HEK293T (cell line): ENCODE measurements at regions not wholly inside any gene's neighbourhood (a gene's known extent, or its start where the extent isn't known, plus 50 kb on each side); places are given as distances from the start of the nearest gene placed in this dataset.

ENCODE experiments used
- CTCF ChIA-PET: fragments of 350-600 bp; formaldehyde crosslinking; extraction: SDS; loops from one replicate; lab custom pipeline; 2021; ENCODE audit warnings: antibody characterized with exemption, inconsistent platforms; lab: Yijun Ruan, JAX
- POLR2A ChIA-PET: fragments of 350-600 bp; formaldehyde crosslinking; extraction: SDS; loops from one replicate; lab custom pipeline; 2020; ENCODE audit warnings: antibody characterized with exemption, inconsistent platforms; lab: Yijun Ruan, JAX
- DNase-seq: peaks from one replicate; pipeline ENCODE4 v3.0.0; 2012; ENCODE audit warnings: mixed read lengths; ENCODE audit errors: extremely low spot score
- ARNT ChIP-seq: fragments of 450-650 bp; IDR thresholded peaks from 2 replicates; pipeline ENCODE4 v1.6.1; 2017; ENCODE audit warnings: mild to moderate bottlenecking
- BHLHE40 ChIP-seq: fragments of 450-650 bp; IDR thresholded peaks from 2 replicates; pipeline ENCODE4 v1.6.1; 2016; ENCODE audit warnings: mild to moderate bottlenecking, moderate library complexity, borderline replicate concordance
- CTBP1 ChIP-seq: fragments of 450-650 bp; IDR thresholded peaks from 2 replicates; pipeline ENCODE4 v1.6.1; 2016; ENCODE audit warnings: borderline replicate concordance
- ELF4 ChIP-seq: fragments of 450-650 bp; IDR thresholded peaks from 2 replicates; pipeline ENCODE4 v1.6.1; 2017; ENCODE audit warnings: antibody characterized with exemption
- FOXA1 ChIP-seq: fragments of 450-650 bp; IDR thresholded peaks from 2 replicates; pipeline ENCODE4 v1.6.1; 2016; ENCODE audit warnings: mild to moderate bottlenecking
- FOXK2 ChIP-seq: fragments of 450-650 bp; IDR thresholded peaks from 2 replicates; pipeline ENCODE4 v1.6.1; 2016; ENCODE audit warnings: mild to moderate bottlenecking
- FOXM1 ChIP-seq: fragments of 450-650 bp; IDR thresholded peaks from 2 replicates; pipeline ENCODE4 v1.6.1; 2017; ENCODE audit warnings: mild to moderate bottlenecking, borderline replicate concordance
- HDGF ChIP-seq: fragments of 450-650 bp; IDR thresholded peaks from 2 replicates; pipeline ENCODE4 v1.6.1; 2017; ENCODE audit warnings: antibody characterized with exemption, borderline replicate concordance
- L3MBTL2 ChIP-seq: fragments of 450-650 bp; conservative IDR thresholded peaks from 2 replicates; pipeline ENCODE4 v1.6.1; 2016; ENCODE audit warnings: mild to moderate bottlenecking
- LEF1 ChIP-seq: fragments of 450-650 bp; IDR thresholded peaks from 2 replicates; pipeline ENCODE4 v1.6.1; 2017; ENCODE audit warnings: mild to moderate bottlenecking, borderline replicate concordance
- NFRKB ChIP-seq: fragments of 450-650 bp; IDR thresholded peaks from 2 replicates; pipeline ENCODE4 v1.6.1; 2016; ENCODE audit warnings: mild to moderate bottlenecking, moderate library complexity
- SP1 ChIP-seq: fragments of 450-650 bp; IDR thresholded peaks from 2 replicates; pipeline ENCODE4 v1.6.1; 2017
- SUZ12 ChIP-seq: fragments of 450-650 bp; IDR thresholded peaks from 2 replicates; pipeline ENCODE4 v1.6.1; 2016; ENCODE audit warnings: mild to moderate bottlenecking
- TARDBP ChIP-seq: fragments of 450-650 bp; IDR thresholded peaks from 2 replicates; pipeline ENCODE4 v1.6.1; 2016
- ZNF384 ChIP-seq: fragments of 450-650 bp; IDR thresholded peaks from 2 replicates; pipeline ENCODE4 v1.6.1; 2016
- TF ChIP-seq, protein P1 (sequence below): fragments of 450-650 bp; IDR thresholded peaks from 2 replicates; pipeline ENCODE4 v1.6.1; 2016

DNA sequence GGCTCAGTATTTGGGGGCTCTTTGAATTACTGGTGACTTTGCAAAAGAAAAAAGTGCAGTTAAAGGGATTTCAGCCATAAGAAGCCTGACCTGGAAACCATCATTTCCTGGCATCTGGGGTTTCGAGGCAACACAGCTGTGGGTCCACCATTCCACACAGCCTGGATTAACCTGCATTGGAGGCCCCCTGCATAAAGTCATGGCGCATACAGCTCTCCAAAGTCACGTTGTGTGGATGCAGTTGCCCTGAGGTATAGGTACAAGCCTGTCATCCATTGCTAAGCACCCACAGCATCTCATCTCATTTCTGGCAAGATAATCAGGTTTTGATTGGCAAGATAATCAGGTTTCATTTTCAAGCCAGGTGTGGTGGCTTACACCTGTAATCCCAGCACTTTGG is 54.5 kb upstream of the TAGAP start:
- ChIA-PET CTCF (no interaction called here), POLR2A (no interaction called here)
- DNase-seq: no peak
- TF ChIP-seq FOXA1: no peak
- TF ChIP-seq HDGF: no peak
- no peak for TF ChIP-seq SP1
- no peak for TF ChIP-seq SUZ12
- no peak for TF ChIP-seq FOXM1
- no peak for TF ChIP-seq LEF1
- TF ChIP-seq TARDBP: no peak
- no peak for TF ChIP-seq BHLHE40
- TF ChIP-seq L3MBTL2: no peak
- TF ChIP-seq ZNF384: no peak

- no peak for TF ChIP-seq SUZ12
- TF ChIP-seq ELF4: no peak
- TF ChIP-seq BHLHE40: no peak
- no peak for TF ChIP-seq ARNT
- no peak for TF ChIP-seq FOXM1
- no peak for TF ChIP-seq LEF1
- no peak for TF ChIP-seq HDGF
- no peak for TF ChIP-seq FOXA1
- TF ChIP-seq ZNF384: no peak
- TF ChIP-seq L3MBTL2: no peak
- TF ChIP-seq, protein P1, sequence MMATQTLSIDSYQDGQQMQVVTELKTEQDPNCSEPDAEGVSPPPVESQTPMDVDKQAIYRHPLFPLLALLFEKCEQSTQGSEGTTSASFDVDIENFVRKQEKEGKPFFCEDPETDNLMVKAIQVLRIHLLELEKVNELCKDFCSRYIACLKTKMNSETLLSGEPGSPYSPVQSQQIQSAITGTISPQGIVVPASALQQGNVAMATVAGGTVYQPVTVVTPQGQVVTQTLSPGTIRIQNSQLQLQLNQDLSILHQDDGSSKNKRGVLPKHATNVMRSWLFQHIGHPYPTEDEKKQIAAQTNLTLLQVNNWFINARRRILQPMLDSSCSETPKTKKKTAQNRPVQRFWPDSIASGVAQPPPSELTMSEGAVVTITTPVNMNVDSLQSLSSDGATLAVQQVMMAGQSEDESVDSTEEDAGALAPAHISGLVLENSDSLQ: no peak
- no peak for TF ChIP-seq SP1
- no peak for TF ChIP-seq NFRKB
- no peak for TF ChIP-seq TARDBP
- no peak for TF ChIP-seq FOXK2
- TF ChIP-seq CTBP1: no peak
- POLR2A ChIA-PET: interaction anchor here (0.9 kb wide), 1 partner anchor 98 kb away, joined by 3 read pairs; no protein-coding TSS in a partner anchor
- no peak for DNase-seq
- CTCF ChIA-PET: no interaction called here
Observed at GRCh38 chr6:159098636-159099106, 53.9 kb upstream of the TAGAP start.

DNA sequence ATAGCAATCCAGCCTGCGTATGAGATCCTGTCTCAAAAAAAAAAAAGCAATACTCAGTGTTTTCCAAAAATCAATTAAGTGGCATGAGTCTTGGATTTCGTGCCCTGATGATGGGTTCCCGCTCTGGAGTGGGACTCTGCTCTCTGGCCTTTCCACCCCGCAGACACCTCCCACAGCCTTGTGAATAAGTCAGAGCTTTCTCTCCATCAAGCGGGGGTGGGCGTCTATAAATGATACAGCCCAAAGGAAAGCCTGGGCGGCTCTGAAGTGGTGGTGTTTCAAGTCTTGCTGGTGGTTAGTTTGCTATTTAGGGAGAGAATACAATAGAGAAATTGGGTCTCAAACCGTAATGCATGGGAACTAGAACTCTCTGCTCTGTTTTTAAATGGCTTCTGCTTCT is 52.5 kb upstream of the TAGAP start:
- CTCF ChIA-PET: no interaction called here

DNA sequence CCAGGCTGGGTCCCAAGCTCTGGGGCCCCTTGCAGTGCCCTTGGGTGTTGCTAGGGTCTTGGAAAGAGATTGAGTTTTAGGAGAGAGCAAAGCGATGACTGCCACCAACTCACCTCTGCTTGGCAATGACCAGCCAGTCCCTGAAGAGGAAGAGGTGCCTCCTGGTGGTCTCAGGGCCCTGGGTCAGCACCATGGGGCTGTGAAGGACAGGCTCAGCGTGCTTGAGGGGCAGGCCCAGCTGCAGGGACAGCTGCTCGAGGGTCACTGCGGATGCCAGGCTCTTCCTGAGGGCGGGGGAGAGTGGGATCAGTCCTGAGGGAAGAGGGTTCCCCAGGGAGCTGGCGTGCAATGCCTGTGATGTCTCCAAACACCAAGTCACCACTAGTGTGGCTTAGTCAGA is 50.8 kb upstream of the TAGAP start:
- DNase-seq: no peak
- POLR2A ChIA-PET: no interaction called here
- TF ChIP-seq FOXK2: no peak
- TF ChIP-seq TARDBP: no peak
- TF ChIP-seq SUZ12: no peak
- no peak for TF ChIP-seq BHLHE40
- no peak for TF ChIP-seq NFRKB
- TF ChIP-seq ELF4: no peak
- TF ChIP-seq LEF1: no peak
- no peak for TF ChIP-seq ZNF384
- TF ChIP-seq SP1: no peak
- TF ChIP-seq CTBP1: no peak
- no peak for TF ChIP-seq FOXA1
- CTCF ChIA-PET: interaction anchor here (1.0 kb wide), 1 partner anchor 39 kb away, joined by 3 read pairs; no protein-coding TSS in a partner anchor

More for the DNA sequence above, 52.5 kb upstream of the TAGAP start:
- DNase-seq: no peak
- TF ChIP-seq FOXA1 (no peak), TARDBP (no peak), NFRKB (no peak)
- TF ChIP-seq, protein P1: no peak
- POLR2A ChIA-PET: no interaction called here

GRCh38 chr6:159094444-159095252 is 49.9 kb upstream of the TAGAP start:
- ChIA-PET CTCF (interaction anchor here (2.0 kb wide), 1 partner anchor 10 kb away, joined by 8 read pairs; no protein-coding TSS in a partner anchor), POLR2A (no interaction called here)
- no peak for TF ChIP-seq ZNF384
- TF ChIP-seq SP1: no peak
- no peak for TF ChIP-seq HDGF
- no peak for TF ChIP-seq FOXA1
- TF ChIP-seq L3MBTL2: no peak
- no peak for TF ChIP-seq LEF1
- no peak for TF ChIP-seq NFRKB
- no peak for TF ChIP-seq ARNT
- no peak for TF ChIP-seq TARDBP
- TF ChIP-seq SUZ12: no peak
- TF ChIP-seq FOXK2: no peak
- no peak for TF ChIP-seq BHLHE40
- TF ChIP-seq CTBP1: no peak
- TF ChIP-seq ELF4: no peak
- TF ChIP-seq FOXM1: no peak
- TF ChIP-seq, protein P1: no peak
- DNase-seq: no peak
